ENCODE measurements at regions not wholly inside any gene's neighbourhood (a gene's known extent, or its start where the extent isn't known, plus 50 kb on each side); places are given as distances from the start of the nearest gene placed in this dataset.

GRCh38 chr10:44178281-44178680 is 206.6 kb downstream of the CXCL12 start:
- Histone ChIP-seq H3K9me3 (ENCODE audit: control insufficient read depth in 4 of 4, low read length in 3 of 4) (no peaks in the 10 kb centered on the region), H3K36me3 (ENCODE audit: control insufficient read depth in 4 of 4, insufficient read depth in 3 of 4, low read depth in 1 of 4, low read length in 3 of 4) (no peaks in the 10 kb centered on the region), H3K4me3 (ENCODE audit: low read depth in 1 of 3, low read length in 3 of 3) (no peak overlapping the region), H3K27me3 (ENCODE audit: control insufficient read depth in 4 of 4, insufficient read depth in 4 of 4, low read length in 3 of 4) (no peaks in the 10 kb centered on the region), H3K9ac (ENCODE audit: low read depth in 1 of 2, low read length in 2 of 2) (no peak overlapping the region), H3K27ac (ENCODE audit: low read depth in 1 of 2, low read length in 2 of 2) (no peak overlapping the region), H3K4me1 (ENCODE audit: control insufficient read depth in 4 of 4, insufficient read depth in 4 of 4, low read length in 3 of 4) (peaks cover 0 to 5% (median 1%) of the 10 kb centered on the region in 4 donors)
- WGBS, result 93% methylated on average over 3 of the region's 3 CpGs
- no peak for DNase-seq (ENCODE audit: low spot score)
- TF ChIP-seq HNF4G (IDR thresholded peaks at IDR 0.05), result no peak
- TF ChIP-seq RAD21 (IDR thresholded peaks at IDR 0.05), result no peak
- TF ChIP-seq TAF1 (conservative IDR thresholded peaks at IDR 0.05), result no peak
- no peak for TF ChIP-seq HNF4A (conservative IDR thresholded peaks at IDR 0.05)
- TF ChIP-seq YY1 (IDR thresholded peaks at IDR 0.05), result no peak
- no peak for TF ChIP-seq RXRA (IDR thresholded peaks at IDR 0.05)
- no peak for TF ChIP-seq SP1 (IDR thresholded peaks at IDR 0.05)
- TF ChIP-seq JUND (IDR thresholded peaks at IDR 0.05), result no peak
- TF ChIP-seq, protein P1, sequence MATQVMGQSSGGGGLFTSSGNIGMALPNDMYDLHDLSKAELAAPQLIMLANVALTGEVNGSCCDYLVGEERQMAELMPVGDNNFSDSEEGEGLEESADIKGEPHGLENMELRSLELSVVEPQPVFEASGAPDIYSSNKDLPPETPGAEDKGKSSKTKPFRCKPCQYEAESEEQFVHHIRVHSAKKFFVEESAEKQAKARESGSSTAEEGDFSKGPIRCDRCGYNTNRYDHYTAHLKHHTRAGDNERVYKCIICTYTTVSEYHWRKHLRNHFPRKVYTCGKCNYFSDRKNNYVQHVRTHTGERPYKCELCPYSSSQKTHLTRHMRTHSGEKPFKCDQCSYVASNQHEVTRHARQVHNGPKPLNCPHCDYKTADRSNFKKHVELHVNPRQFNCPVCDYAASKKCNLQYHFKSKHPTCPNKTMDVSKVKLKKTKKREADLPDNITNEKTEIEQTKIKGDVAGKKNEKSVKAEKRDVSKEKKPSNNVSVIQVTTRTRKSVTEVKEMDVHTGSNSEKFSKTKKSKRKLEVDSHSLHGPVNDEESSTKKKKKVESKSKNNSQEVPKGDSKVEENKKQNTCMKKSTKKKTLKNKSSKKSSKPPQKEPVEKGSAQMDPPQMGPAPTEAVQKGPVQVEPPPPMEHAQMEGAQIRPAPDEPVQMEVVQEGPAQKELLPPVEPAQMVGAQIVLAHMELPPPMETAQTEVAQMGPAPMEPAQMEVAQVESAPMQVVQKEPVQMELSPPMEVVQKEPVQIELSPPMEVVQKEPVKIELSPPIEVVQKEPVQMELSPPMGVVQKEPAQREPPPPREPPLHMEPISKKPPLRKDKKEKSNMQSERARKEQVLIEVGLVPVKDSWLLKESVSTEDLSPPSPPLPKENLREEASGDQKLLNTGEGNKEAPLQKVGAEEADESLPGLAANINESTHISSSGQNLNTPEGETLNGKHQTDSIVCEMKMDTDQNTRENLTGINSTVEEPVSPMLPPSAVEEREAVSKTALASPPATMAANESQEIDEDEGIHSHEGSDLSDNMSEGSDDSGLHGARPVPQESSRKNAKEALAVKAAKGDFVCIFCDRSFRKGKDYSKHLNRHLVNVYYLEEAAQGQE (IDR thresholded peaks at IDR 0.05), result no peak
- TF ChIP-seq, protein P2, sequence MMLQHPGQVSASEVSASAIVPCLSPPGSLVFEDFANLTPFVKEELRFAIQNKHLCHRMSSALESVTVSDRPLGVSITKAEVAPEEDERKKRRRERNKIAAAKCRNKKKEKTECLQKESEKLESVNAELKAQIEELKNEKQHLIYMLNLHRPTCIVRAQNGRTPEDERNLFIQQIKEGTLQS (IDR thresholded peaks at IDR 0.05), result no peak
- TF ChIP-seq EGR1 (IDR thresholded peaks at IDR 0.05; ENCODE audit: low read depth in 2 of 2), result no peak
- TF ChIP-seq GABPA (IDR thresholded peaks at IDR 0.05 in 1 of 2, conservative IDR thresholded peaks at IDR 0.05 in 1 of 2), result no peak
- TF ChIP-seq FOXA2 (IDR thresholded peaks at IDR 0.05), result no peak
- no peak for TF ChIP-seq MAX (IDR thresholded peaks at IDR 0.05)
- no peak for TF ChIP-seq NR2F2 (IDR thresholded peaks at IDR 0.05)

GRCh38 chr10:44177610-44178009 is 207.3 kb downstream of the CXCL12 start:
- Histone ChIP-seq H3K9me3 (ENCODE audit: control insufficient read depth in 4 of 4, low read length in 3 of 4) (no peaks in the 10 kb centered on the region), H3K27ac (ENCODE audit: low read depth in 1 of 2, low read length in 2 of 2) (no peak overlapping the region), H3K27me3 (ENCODE audit: control insufficient read depth in 4 of 4, insufficient read depth in 4 of 4, low read length in 3 of 4) (no peaks in the 10 kb centered on the region), H3K9ac (ENCODE audit: low read depth in 1 of 2, low read length in 2 of 2) (no peak overlapping the region), H3K36me3 (ENCODE audit: control insufficient read depth in 4 of 4, insufficient read depth in 3 of 4, low read depth in 1 of 4, low read length in 3 of 4) (no peaks in the 10 kb centered on the region), H3K4me1 (ENCODE audit: control insufficient read depth in 4 of 4, insufficient read depth in 4 of 4, low read length in 3 of 4) (peaks cover 0 to 7% (median 0%) of the 10 kb centered on the region in 4 donors), H3K4me3 (ENCODE audit: low read depth in 1 of 3, low read length in 3 of 3) (no peak overlapping the region)
- no peak for DNase-seq (ENCODE audit: low spot score)
- TF ChIP-seq FOXA2 (IDR thresholded peaks at IDR 0.05) (no peak), HNF4A (conservative IDR thresholded peaks at IDR 0.05) (no peak), EGR1 (IDR thresholded peaks at IDR 0.05; ENCODE audit: low read depth in 2 of 2) (no peak), JUND (IDR thresholded peaks at IDR 0.05) (no peak), GABPA (IDR thresholded peaks at IDR 0.05 in 1 of 2, conservative IDR thresholded peaks at IDR 0.05 in 1 of 2) (no peak), MAX (IDR thresholded peaks at IDR 0.05) (no peak), NR2F2 (IDR thresholded peaks at IDR 0.05) (no peak), RXRA (IDR thresholded peaks at IDR 0.05) (no peak), ZBTB33 (IDR thresholded peaks at IDR 0.05) (no peak), TAF1 (conservative IDR thresholded peaks at IDR 0.05) (no peak), RAD21 (IDR thresholded peaks at IDR 0.05) (no peak), CTCF (IDR thresholded peaks at IDR 0.05; ENCODE audit: low read depth, low read length, missing input control) (no peak), YY1 (IDR thresholded peaks at IDR 0.05) (no peak), FOXA1 (IDR thresholded peaks at IDR 0.05) (no peak), HNF4G (IDR thresholded peaks at IDR 0.05) (no peak), SP1 (IDR thresholded peaks at IDR 0.05) (no peak)
- TF ChIP-seq, protein P2 (IDR thresholded peaks at IDR 0.05), result no peak
- TF ChIP-seq, protein P1 (IDR thresholded peaks at IDR 0.05), result no peak
- 86% methylated on average over 7 of the region's 7 CpGs for WGBS

Measured in liver (tissue), 8 donors.